ENCODE measurements at regions not wholly inside any gene's neighbourhood (a gene's known extent, or its start where the extent isn't known, plus 50 kb on each side); places are given as distances from the start of the nearest gene placed in this dataset.

GRCh38 chr5:123881759-123882244 is 369.8 kb downstream of the CSNK1G3 start:
- FAIRE-seq (no peak), DNase-seq (ENCODE audit: low read depth, low spot score) (peak; percentile 90)
- H3K27ac ChIP-seq (ENCODE audit: insufficient read depth, low read depth, low read length): peak overlapping the region; percentile 48
- dilution Hi-C loops (cut with MboI; ENCODE audit: extremely low pct_ligation_motif_present, low sequenced_read_pairs) (no loop called here), intact Hi-C loops (cut with micrococcal nuclease) (loop anchor here (1.0 to 5.0 kb wide), 7 partner anchors 68 to 1605 kb away; partner anchors contain the start of gene ZNF608)
- H3K4me3 ChIP-seq (replicated peaks in 1 of 3; ENCODE audit: insufficient read depth in 1 of 3, low read depth in 1 of 3, low read length in 3 of 3): peak overlapping the region in 1 of 3 experiments; percentile 58
- BruUV-seq (replicated peaks): no TSS peak
- CTCF ChIA-PET: interaction anchor here (0.9 to 1.9 kb wide), 4 partner anchors 11 to 68 kb away, joined by 3 to 4 read pairs (median 4); no protein-coding TSS in a partner anchor
- no peaks in the 10 kb centered on the region for H3K9me1 ChIP-seq (replicated peaks; ENCODE audit: control insufficient read depth, extremely low read depth, insufficient read depth, low read length)
- H3K36me3 ChIP-seq (ENCODE audit: control insufficient read depth in 2 of 2, extremely low read depth in 1 of 2, insufficient read depth in 2 of 2, low read length in 2 of 2): no peaks in the 10 kb centered on the region
- H3K9ac ChIP-seq (replicated peaks; ENCODE audit: extremely low read depth, insufficient read depth, low read length): peak overlapping the region; percentile 51
- H3K4me1 ChIP-seq (ENCODE audit: control insufficient read depth, extremely low read depth, insufficient read depth, low read length): peaks cover 27% of the 10 kb centered on the region
- H2AFZ ChIP-seq (ENCODE audit: low read depth, low read length): no peak overlapping the region
- H3K79me2 ChIP-seq (ENCODE audit: control insufficient read depth, insufficient read depth, low read length): no peaks in the 10 kb centered on the region
- TF ChIP-seq JUN (IDR thresholded peaks at IDR 0.05; ENCODE audit: borderline replicate concordance, insufficient read depth, insufficient read length, low read depth) (peak; percentile 47), POLR2A (IDR thresholded peaks at IDR 0.05; ENCODE audit: low read depth, low read length) (no peak), EZH2 (IDR thresholded peaks at IDR 0.05; ENCODE audit: borderline replicate concordance, low read depth, low read length, severe bottlenecking) (no peak), GATA2 (IDR thresholded peaks at IDR 0.05; ENCODE audit: insufficient read depth, insufficient read length, low read depth, low read length) (peak; percentile 33), CTCF (IDR thresholded peaks at IDR 0.05; ENCODE audit: extremely low read depth in 1 of 2, insufficient read depth in 1 of 2, low read depth in 1 of 2, low read length in 2 of 2) (no peak), POLR2AphosphoS5 (IDR thresholded peaks at IDR 0.05; ENCODE audit: insufficient read depth, low read depth, low read length) (no peak), MAX (IDR thresholded peaks at IDR 0.05; ENCODE audit: insufficient read depth, insufficient read length) (no peak), MYC (IDR thresholded peaks at IDR 0.05; ENCODE audit: low read depth, low read length) (no peak), FOS (IDR thresholded peaks at IDR 0.05; ENCODE audit: borderline replicate concordance, insufficient read depth, low read length) (peak; percentile 60)
- H3K27me3 ChIP-seq (ENCODE audit: control insufficient read depth in 2 of 2, insufficient read depth in 2 of 2, low read length in 2 of 2): peaks cover 3 to 7% of the 10 kb centered on the region in 2 experiments
- H4K20me1 ChIP-seq (replicated peaks; ENCODE audit: control insufficient read depth, extremely low read depth, insufficient read depth, low read length): no peaks in the 10 kb centered on the region
- POLR2A ChIA-PET: no interaction called here
- no peaks in the 10 kb centered on the region for H3K9me3 ChIP-seq (replicated peaks; ENCODE audit: control insufficient read depth, insufficient read depth, low read length)
- H3K4me2 ChIP-seq (ENCODE audit: insufficient read depth, low read length): peak overlapping the region; percentile 92

All from endothelial cell of umbilical vein (primary cell).